ENCODE measurements at regions not wholly inside any gene's neighbourhood (a gene's known extent, or its start where the extent isn't known, plus 50 kb on each side); places are given as distances from the start of the nearest gene placed in this dataset.

- H3K27me3 ChIP-seq (ENCODE audit: control insufficient read depth in 2 of 2, insufficient read depth in 2 of 2, low read length in 2 of 2): peaks cover 0 to 3% of the 10 kb centered on the region in 2 experiments; a peak in 1 of 5 replicates
- in situ Hi-C loops (cut with MboI): no loop called here
- no peaks in the 10 kb centered on the region for H3K79me2 ChIP-seq (ENCODE audit: control insufficient read depth, insufficient read depth, low read length)
- no peak for ATAC-seq
- H3K9me1 ChIP-seq (ENCODE audit: control insufficient read depth, insufficient read depth, low read length): no peaks in the 10 kb centered on the region
- H4K20me1 ChIP-seq (replicated peaks; ENCODE audit: control insufficient read depth, insufficient read depth, low read length): no peaks in the 10 kb centered on the region
- intact Hi-C loops (cut with micrococcal nuclease): no loop called here
- H3K9ac ChIP-seq (ENCODE audit: insufficient read depth in 1 of 2, low read depth in 2 of 2, low read length in 2 of 2): no peak overlapping the region
- FAIRE-seq: no peak
- TF ChIP-seq ZNF707 (CRISPR knock-in tag; conservative IDR thresholded peaks at IDR 0.05) (no peak), SMAD1 (IDR thresholded peaks at IDR 0.05; ENCODE audit: low read depth, low read length, partially characterized antibody) (no peak), TEAD2 (tag; IDR thresholded peaks at IDR 0.05) (no peak), ZNF76 (CRISPR knock-in tag; IDR thresholded peaks at IDR 0.05; ENCODE audit: borderline replicate concordance) (no peak), ZNF311 (CRISPR knock-in tag; IDR thresholded peaks at IDR 0.05) (no peak), IRF2 (CRISPR knock-in tag; IDR thresholded peaks at IDR 0.05) (no peak), ZC3H8 (IDR thresholded peaks at IDR 0.05) (no peak), PHTF2 (CRISPR knock-in tag; IDR thresholded peaks at IDR 0.05) (no peak), PTRF (tag; IDR thresholded peaks at IDR 0.05) (no peak), PTTG1 (tag; IDR thresholded peaks at IDR 0.05; ENCODE audit: low read depth) (no peak), CAMTA2 (CRISPR knock-in tag; conservative IDR thresholded peaks at IDR 0.05) (no peak), ZNF398 (CRISPR knock-in tag; IDR thresholded peaks at IDR 0.05) (no peak), ZBED1 (IDR thresholded peaks at IDR 0.05) (no peak), GATAD2B (IDR thresholded peaks at IDR 0.05; ENCODE audit: borderline replicate concordance) (no peak), MAFF (IDR thresholded peaks at IDR 0.05; ENCODE audit: low read length) (no peak), THRA (IDR thresholded peaks at IDR 0.05) (no peak)
- TF ChIP-seq, protein P1, sequence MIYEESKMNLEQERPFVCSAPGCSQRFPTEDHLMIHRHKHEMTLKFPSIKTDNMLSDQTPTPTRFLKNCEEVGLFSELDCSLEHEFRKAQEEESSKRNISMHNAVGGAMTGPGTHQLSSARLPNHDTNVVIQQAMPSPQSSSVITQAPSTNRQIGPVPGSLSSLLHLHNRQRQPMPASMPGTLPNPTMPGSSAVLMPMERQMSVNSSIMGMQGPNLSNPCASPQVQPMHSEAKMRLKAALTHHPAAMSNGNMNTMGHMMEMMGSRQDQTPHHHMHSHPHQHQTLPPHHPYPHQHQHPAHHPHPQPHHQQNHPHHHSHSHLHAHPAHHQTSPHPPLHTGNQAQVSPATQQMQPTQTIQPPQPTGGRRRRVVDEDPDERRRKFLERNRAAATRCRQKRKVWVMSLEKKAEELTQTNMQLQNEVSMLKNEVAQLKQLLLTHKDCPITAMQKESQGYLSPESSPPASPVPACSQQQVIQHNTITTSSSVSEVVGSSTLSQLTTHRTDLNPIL (CRISPR knock-in tag; IDR thresholded peaks at IDR 0.05): no peak
- TF ChIP-seq, protein P2, sequence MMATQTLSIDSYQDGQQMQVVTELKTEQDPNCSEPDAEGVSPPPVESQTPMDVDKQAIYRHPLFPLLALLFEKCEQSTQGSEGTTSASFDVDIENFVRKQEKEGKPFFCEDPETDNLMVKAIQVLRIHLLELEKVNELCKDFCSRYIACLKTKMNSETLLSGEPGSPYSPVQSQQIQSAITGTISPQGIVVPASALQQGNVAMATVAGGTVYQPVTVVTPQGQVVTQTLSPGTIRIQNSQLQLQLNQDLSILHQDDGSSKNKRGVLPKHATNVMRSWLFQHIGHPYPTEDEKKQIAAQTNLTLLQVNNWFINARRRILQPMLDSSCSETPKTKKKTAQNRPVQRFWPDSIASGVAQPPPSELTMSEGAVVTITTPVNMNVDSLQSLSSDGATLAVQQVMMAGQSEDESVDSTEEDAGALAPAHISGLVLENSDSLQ (IDR thresholded peaks at IDR 0.05): no peak
- no peak overlapping the region for H3K4me3 ChIP-seq
- H2AFZ ChIP-seq (ENCODE audit: low read depth, low read length): no peak overlapping the region
- no peaks in the 10 kb centered on the region for H3K4me1 ChIP-seq (replicated peaks in 1 of 2; ENCODE audit: control insufficient read depth in 2 of 2, insufficient read depth in 2 of 2, low read length in 2 of 2)
- no peak for DNase-seq (ENCODE audit: extremely low read depth in 1 of 4, low spot score in 3 of 4)
- no peak overlapping the region for H3K4me2 ChIP-seq (ENCODE audit: insufficient read depth, low read length)
- H3K36me3 ChIP-seq (ENCODE audit: control insufficient read depth, insufficient read depth, low read length): no peaks in the 10 kb centered on the region
- ChIA-PET POLR2A (interaction anchor here (0.8 to 0.9 kb wide), 2 partner anchors 9 to 10 kb away, joined by 3 read pairs; no protein-coding TSS in a partner anchor), CTCF (ENCODE audit: low intra/inter-chr PET ratio) (no interaction called here)
- no TSS peak for BruUV-seq (replicated peaks)
- no peaks in the 10 kb centered on the region for H3K9me3 ChIP-seq (replicated peaks; ENCODE audit: control insufficient read depth, insufficient read depth, low read depth, low read length)
- 8% methylated on average over 1 of the region's 1 CpG for WGBS (ENCODE audit: insufficient coverage, low coverage, missing lambda C conversion rate)
- no peak overlapping the region for H3K27ac ChIP-seq (ENCODE audit: extremely low read depth, low read depth, low read length)
These were observed 214.2 kb upstream of the FOXD3 start for GRCh38 chr1:63108206-63108605.

All from K562 (cell line).